ENCODE measurements at regions not wholly inside any gene's neighbourhood (a gene's known extent, or its start where the extent isn't known, plus 50 kb on each side); places are given as distances from the start of the nearest gene placed in this dataset.

DNA sequence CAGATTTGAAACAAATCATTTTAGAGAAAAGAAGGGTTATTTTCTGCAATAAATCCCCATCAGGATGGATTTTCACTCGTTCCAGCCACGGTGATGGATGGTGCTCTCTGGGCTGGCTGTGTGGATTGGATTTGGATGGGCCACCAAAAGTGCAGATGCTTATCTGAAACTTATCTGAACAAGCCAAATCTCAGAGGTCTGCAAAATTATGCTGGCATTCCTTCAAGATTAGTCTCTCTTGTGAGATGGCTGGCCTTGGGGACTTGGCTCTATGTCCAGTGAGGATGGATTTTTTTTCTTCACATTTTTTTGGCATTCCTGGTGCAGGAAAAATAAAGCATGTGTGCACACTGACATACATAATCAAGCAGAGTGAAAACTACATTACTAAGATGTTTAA lies 341.9 kb downstream of the GXYLT1 start:
- CTCF ChIA-PET (ENCODE audit: low intra/inter-chr PET ratio), result no interaction called here
- Histone ChIP-seq H3K9me3 (replicated peaks; ENCODE audit: control insufficient read depth, insufficient read depth, low read depth, low read length) (no peaks in the 10 kb centered on the region), H3K27ac (ENCODE audit: extremely low read depth, low read depth, low read length) (no peak overlapping the region), H3K9ac (ENCODE audit: insufficient read depth in 1 of 2, low read depth in 2 of 2, low read length in 2 of 2) (no peak overlapping the region), H3K9me1 (ENCODE audit: control insufficient read depth, insufficient read depth, low read length) (no peaks in the 10 kb centered on the region), H3K27me3 (ENCODE audit: control insufficient read depth in 2 of 2, insufficient read depth in 2 of 2, low read length in 2 of 2) (no peaks in the 10 kb centered on the region), H4K20me1 (replicated peaks; ENCODE audit: control insufficient read depth, insufficient read depth, low read length) (no peaks in the 10 kb centered on the region), H3K4me2 (ENCODE audit: insufficient read depth, low read length) (no peak overlapping the region), H3K4me3 (no peak overlapping the region), H3K36me3 (ENCODE audit: control insufficient read depth, insufficient read depth, low read length) (no peaks in the 10 kb centered on the region), H2AFZ (ENCODE audit: low read depth, low read length) (no peak overlapping the region), H3K79me2 (ENCODE audit: control insufficient read depth, insufficient read depth, low read length) (no peaks in the 10 kb centered on the region), H3K4me1 (replicated peaks in 1 of 2; ENCODE audit: control insufficient read depth in 2 of 2, insufficient read depth in 2 of 2, low read length in 2 of 2) (no peaks in the 10 kb centered on the region)
- in situ Hi-C loops (cut with MboI) (no loop called here), intact Hi-C loops (cut with micrococcal nuclease) (no loop called here)
- WGBS (ENCODE audit: insufficient coverage, low coverage, missing lambda C conversion rate), result 0% methylated on average over 2 of the region's 2 CpGs
- POLR2A ChIA-PET, result no interaction called here
- FAIRE-seq, result no peak
- no peak for ATAC-seq
- no TSS peak for BruUV-seq (replicated peaks)
- DNase-seq (ENCODE audit: extremely low read depth in 1 of 4, low spot score in 3 of 4), result no peak
- TF ChIP-seq PRMT5 (CRISPR knock-in tag; IDR thresholded peaks at IDR 0.05), result no peak
- no peak for TF ChIP-seq BRF2 (IDR thresholded peaks at IDR 0.05; ENCODE audit: borderline replicate concordance, insufficient read depth, insufficient read length)
- TF ChIP-seq CREB3 (tag; conservative IDR thresholded peaks at IDR 0.05; ENCODE audit: low read depth), result no peak
- TF ChIP-seq ZNF57 (CRISPR knock-in tag; IDR thresholded peaks at IDR 0.05), result no peak
- no peak for TF ChIP-seq CSDE1 (IDR thresholded peaks at IDR 0.05)
- TF ChIP-seq POLR3G (IDR thresholded peaks at IDR 0.05; ENCODE audit: extremely low read depth, insufficient read length, insufficient replicate concordance), result no peak
- TF ChIP-seq, protein P1, sequence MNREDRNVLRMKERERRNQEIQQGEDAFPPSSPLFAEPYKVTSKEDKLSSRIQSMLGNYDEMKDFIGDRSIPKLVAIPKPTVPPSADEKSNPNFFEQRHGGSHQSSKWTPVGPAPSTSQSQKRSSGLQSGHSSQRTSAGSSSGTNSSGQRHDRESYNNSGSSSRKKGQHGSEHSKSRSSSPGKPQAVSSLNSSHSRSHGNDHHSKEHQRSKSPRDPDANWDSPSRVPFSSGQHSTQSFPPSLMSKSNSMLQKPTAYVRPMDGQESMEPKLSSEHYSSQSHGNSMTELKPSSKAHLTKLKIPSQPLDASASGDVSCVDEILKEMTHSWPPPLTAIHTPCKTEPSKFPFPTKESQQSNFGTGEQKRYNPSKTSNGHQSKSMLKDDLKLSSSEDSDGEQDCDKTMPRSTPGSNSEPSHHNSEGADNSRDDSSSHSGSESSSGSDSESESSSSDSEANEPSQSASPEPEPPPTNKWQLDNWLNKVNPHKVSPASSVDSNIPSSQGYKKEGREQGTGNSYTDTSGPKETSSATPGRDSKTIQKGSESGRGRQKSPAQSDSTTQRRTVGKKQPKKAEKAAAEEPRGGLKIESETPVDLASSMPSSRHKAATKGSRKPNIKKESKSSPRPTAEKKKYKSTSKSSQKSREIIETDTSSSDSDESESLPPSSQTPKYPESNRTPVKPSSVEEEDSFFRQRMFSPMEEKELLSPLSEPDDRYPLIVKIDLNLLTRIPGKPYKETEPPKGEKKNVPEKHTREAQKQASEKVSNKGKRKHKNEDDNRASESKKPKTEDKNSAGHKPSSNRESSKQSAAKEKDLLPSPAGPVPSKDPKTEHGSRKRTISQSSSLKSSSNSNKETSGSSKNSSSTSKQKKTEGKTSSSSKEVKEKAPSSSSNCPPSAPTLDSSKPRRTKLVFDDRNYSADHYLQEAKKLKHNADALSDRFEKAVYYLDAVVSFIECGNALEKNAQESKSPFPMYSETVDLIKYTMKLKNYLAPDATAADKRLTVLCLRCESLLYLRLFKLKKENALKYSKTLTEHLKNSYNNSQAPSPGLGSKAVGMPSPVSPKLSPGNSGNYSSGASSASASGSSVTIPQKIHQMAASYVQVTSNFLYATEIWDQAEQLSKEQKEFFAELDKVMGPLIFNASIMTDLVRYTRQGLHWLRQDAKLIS (CRISPR knock-in tag; IDR thresholded peaks at IDR 0.05), result no peak
- TF ChIP-seq ETS2 (tag; IDR thresholded peaks at IDR 0.05; ENCODE audit: borderline replicate concordance, poor library complexity, severe bottlenecking), result no peak
- no peak for TF ChIP-seq SMAD2 (IDR thresholded peaks at IDR 0.05; ENCODE audit: low read depth, low read length)
- no peak for TF ChIP-seq SP2 (IDR thresholded peaks at IDR 0.05; ENCODE audit: extremely low read depth, low read depth, low read length, poor library complexity, severe bottlenecking)
- no peak for TF ChIP-seq FOXM1 (IDR thresholded peaks at IDR 0.05; ENCODE audit: low read depth)
- no peak for TF ChIP-seq FOXM1 (CRISPR knock-in tag; IDR thresholded peaks at IDR 0.05; ENCODE audit: low read depth)
- no peak for TF ChIP-seq ZNF232 (CRISPR knock-in tag; IDR thresholded peaks at IDR 0.05)
- TF ChIP-seq HMG20B (CRISPR knock-in tag; IDR thresholded peaks at IDR 0.05), result no peak
- TF ChIP-seq ZNF282 (CRISPR knock-in tag; IDR thresholded peaks at IDR 0.05), result no peak
- no peak for TF ChIP-seq TAF1 (IDR thresholded peaks at IDR 0.05; ENCODE audit: control insufficient read depth, extremely low read depth, insufficient read depth, low read length, severe bottlenecking)
- TF ChIP-seq NRF1 (conservative IDR thresholded peaks at IDR 0.05 in 1 of 2, IDR thresholded peaks at IDR 0.05 in 1 of 2), result no peak
- TF ChIP-seq HDAC3 (IDR thresholded peaks at IDR 0.05; ENCODE audit: borderline replicate concordance, partially characterized antibody), result no peak
- TF ChIP-seq ZC3H8 (IDR thresholded peaks at IDR 0.05), result no peak

Measured in K562 (cell line).